MV-4-11 (cell line): ENCODE measurements at regions not wholly inside any gene's neighbourhood (a gene's known extent, or its start where the extent isn't known, plus 50 kb on each side); places are given as distances from the start of the nearest gene placed in this dataset.
"Not testable (repeated sequence)": the region's sequence is repeated elsewhere in the genome, so short reads cannot be mapped to it uniquely, and the experiment has no call there.

ENCODE experiments used
- DNase-seq: peaks from one replicate; lab custom pipeline; 2025; lab: John Stamatoyannopoulos, UW

- not testable (repeated sequence) for DNase-seq
Measured at GRCh38 chr1:157368941-157369340, 183.4 kb downstream of the FCRL5 start.

GRCh38 chr1:157368363-157368762, 184.0 kb downstream of the FCRL5 start:
- DNase-seq = no peak

GRCh38 chr1:157367870-157368269, 184.4 kb downstream of the FCRL5 start:
- no peak for DNase-seq

GRCh38 chr1:157367091-157367739, 185.1 kb downstream of the FCRL5 start:
- DNase-seq = no peak

- no peak for DNase-seq
Measured at GRCh38 chr1:157364612-157365011, 187.7 kb downstream of the FCRL5 start.

- peak; percentile 41 for DNase-seq
Measured at GRCh38 chr1:157363660-157364140, 188.6 kb downstream of the FCRL5 start.

GRCh38 chr1:157360023-157360390, 192.3 kb downstream of the FCRL5 start:
- no peak for DNase-seq

- peak; percentile 23 for DNase-seq
Measured at GRCh38 chr1:157359314-157360022, 192.8 kb downstream of the FCRL5 start.

- no peak for DNase-seq
Measured at GRCh38 chr1:157357111-157357510, 195.2 kb downstream of the FCRL5 start.

- DNase-seq = peak; percentile 76
Measured at GRCh38 chr1:157356601-157357000, 195.7 kb downstream of the FCRL5 start.

GRCh38 chr1:157353546-157353945, 198.8 kb downstream of the FCRL5 start:
- DNase-seq = no peak

- no peak for DNase-seq
Measured at GRCh38 chr1:157352817-157353408, 199.4 kb downstream of the FCRL5 start.

GRCh38 chr1:157352216-157352615, 200.1 kb downstream of the FCRL5 start:
- DNase-seq = no peak

- not testable (repeated sequence) for DNase-seq
Measured at GRCh38 chr1:157351800-157352199, 200.5 kb downstream of the FCRL5 start.

GRCh38 chr1:157348538-157349480, 203.5 kb downstream of the FCRL5 start:
- no peak for DNase-seq

GRCh38 chr1:157347506-157347905, 204.8 kb downstream of the FCRL5 start:
- no peak for DNase-seq

- DNase-seq = not testable (repeated sequence)
Measured at GRCh38 chr1:157337785-157338184, 199.6 kb upstream of the ETV3 start.

GRCh38 chr1:157335056-157335455, 196.9 kb upstream of the ETV3 start:
- DNase-seq = peak; percentile 80

- no peak for DNase-seq
Measured at GRCh38 chr1:157334041-157334440, 195.8 kb upstream of the ETV3 start.

- DNase-seq = not testable (repeated sequence)
Measured at GRCh38 chr1:157330177-157330576, 192.0 kb upstream of the ETV3 start.

GRCh38 chr1:157328120-157328519, 189.9 kb upstream of the ETV3 start:
- not testable (repeated sequence) for DNase-seq
